HG03342 (cell line): ENCODE measurements at regions not wholly inside any gene's neighbourhood (a gene's known extent, or its start where the extent isn't known, plus 50 kb on each side); places are given as distances from the start of the nearest gene placed in this dataset.
"Not testable (repeated sequence)": the region's sequence is repeated elsewhere in the genome, so short reads cannot be mapped to it uniquely, and the experiment has no call there.

ENCODE experiments used
- ATAC-seq: cut with Tn5 transposase; IDR thresholded peaks from one replicate; pipeline ENCODE4 v1.9.1; 2021; ENCODE audit warnings: mild to moderate bottlenecking, moderate library complexity; ENCODE audit not compliant: unreplicated experiment

DNA sequence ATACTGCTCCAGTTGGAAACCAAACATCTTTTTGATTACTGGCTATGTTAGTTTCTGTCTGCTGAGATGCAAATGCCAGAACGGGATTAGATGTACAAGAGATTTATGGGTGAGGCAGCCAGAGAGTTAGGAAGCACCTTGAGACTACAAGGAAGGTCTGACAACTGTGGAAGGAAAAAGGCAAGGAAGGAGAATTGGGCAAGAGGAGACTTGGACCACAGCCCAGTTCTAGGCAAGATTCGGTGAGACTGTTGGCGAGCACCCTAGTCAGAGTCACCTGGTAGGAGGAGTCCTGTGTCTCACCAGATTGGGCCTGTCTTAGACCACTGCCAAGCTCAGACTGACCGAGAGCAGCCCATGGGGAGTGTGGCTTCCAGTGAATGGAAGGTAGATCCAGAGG is 91.8 kb upstream of the F13A1 start:
- no peak for ATAC-seq

DNA sequence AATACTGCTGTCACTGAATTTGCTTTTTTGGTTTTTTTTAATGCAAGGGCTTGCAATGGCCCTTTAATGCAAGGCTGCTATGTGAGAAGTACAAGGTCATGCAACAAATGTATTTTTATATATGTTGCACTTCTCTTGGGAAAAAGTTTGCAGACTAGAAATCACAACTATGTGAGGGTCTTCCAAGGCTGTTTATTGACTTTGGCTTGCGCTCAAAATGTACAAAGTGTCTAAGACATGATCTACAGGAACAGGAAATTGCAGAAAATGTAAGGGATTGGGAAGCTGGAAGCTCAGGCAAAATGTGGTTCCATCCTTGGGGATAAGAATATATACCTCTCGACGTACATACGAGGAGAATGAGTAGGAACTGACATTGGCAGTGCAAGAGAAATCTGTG is 92.2 kb upstream of the F13A1 start:
- no peak for ATAC-seq

DNA sequence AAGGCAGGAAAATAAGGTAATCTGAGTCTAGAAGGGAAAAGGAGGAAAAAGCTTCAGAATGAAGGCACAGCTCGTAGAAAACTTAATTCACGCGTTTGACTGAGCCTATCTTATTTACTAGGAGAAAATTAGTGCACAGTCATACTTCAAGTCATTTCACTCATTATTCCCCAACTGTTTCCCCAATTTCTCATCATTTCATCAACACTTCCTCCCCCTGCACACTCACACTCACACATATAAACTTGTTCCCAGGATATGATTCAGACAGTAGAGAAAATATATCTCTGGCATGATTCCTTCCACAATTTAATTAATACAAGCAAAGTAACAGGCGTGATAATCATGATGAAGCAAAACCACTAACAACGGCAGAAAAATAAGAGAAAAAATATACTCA is 94.5 kb upstream of the F13A1 start:
- no peak for ATAC-seq

DNA sequence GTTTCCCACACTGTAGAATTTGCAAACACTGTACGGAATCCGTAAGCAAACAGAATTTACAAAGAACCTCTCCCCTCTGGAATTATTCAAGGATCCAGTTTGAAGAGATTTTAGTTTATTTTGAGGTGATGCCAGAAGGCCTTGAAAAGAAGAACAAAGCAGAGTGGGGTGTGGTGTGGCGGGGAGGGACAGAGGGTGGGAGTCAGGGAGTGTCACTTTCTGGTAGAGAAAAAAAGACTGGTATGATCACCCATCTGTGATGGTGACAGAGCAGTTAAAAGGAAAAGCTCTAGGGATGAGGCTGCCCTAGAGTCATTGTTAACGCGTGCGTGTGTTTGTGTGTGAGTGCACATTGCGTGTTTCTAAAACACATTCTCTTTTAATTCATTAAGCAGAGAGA is 97.0 kb upstream of the F13A1 start:
- ATAC-seq, result no peak

DNA sequence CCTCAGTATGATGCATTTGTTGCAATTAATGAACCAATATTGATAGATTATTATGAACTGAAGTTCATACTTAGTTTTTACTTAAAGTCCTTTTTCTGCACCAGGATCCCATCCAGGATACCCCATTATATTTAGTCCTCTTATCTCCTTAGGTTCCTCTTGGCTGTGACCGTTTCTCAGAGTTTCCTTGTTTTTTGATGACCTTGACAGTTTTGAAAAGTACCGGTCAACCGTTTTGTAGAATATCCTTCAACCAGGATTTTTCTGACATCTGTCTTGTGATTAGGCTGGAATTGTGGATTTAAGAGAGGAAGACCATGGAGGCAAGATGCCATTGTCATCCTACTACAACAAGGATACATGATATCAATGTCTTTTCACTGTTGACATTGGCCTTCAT is 98.0 kb upstream of the F13A1 start:
- ATAC-seq, result no peak

DNA sequence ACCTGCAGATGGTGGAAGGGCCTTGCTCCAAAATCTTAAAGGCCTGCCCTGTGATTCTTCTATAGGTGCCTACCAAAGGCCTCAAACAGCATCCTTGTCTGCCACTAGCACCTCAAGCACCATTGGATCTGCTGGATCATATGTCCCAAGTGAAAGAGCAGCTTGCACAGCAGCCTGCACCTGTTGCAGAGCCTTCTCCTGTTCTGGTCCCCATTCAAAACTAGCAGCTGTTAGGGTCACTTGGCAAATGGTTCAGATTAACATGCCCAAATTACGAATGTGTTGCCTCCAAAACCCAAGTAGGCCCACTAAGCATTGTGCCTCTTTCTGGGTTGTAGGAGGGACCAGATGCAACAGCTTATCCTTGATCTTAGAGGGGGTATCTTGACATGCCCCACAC is 99.6 kb upstream of the F13A1 start:
- ATAC-seq, result no peak

DNA sequence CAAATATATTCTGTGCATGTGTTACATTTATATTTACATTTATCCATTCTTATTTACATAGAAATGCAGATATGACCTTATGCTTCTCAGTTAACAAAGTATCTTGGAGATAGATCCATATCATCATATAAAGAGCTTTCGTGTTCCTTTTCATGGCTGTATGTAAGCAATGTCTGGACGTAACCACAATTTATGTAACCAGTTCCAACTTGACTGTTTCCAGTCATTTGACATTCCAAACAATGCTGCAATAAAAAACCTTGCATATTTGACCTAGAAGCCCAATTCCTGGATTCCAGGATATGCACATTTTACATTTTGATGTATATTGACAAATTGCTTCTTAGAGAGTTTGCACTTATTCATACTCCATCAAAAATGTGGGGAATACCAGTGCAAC is 113.7 kb upstream of the F13A1 start:
- no peak for ATAC-seq

DNA sequence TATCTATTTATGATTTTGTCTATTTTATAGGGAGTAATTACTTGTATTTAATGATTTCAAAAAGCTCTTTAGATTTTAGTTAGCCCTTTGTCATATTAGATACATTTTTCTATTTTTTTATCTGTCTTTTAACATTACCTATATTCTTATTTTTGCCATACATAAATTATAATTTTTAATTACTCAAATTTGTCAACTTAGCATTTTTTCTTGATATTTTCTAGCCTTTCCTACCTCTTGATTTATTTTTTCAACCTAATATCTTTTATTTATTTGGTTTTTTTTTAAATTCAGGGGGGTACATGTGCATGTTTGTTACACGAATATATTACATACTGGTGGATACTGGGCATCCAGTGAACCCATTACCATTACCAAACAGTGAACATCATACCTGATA is 114.3 kb upstream of the F13A1 start:
- no peak for ATAC-seq

DNA sequence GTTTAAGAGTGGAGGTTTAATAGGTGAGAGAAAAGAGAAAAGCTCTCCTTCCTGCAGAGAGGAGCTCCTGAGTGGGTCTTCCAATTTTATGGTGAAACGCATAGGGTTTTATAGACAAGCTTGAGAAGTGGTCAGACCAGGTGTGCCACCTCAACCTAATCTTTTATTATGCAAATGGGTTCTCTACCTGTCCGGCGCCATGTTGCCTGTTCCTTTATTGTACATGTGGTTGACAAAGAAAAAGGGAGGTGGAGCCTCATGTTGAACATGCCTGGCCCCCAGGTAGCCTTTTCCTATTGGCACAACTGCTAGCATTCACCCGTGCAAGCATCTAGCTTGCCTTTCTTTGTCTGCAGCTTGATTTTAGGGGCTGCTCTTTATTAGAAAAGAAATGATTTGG is 115.9 kb upstream of the F13A1 start:
- ATAC-seq, result no peak

DNA sequence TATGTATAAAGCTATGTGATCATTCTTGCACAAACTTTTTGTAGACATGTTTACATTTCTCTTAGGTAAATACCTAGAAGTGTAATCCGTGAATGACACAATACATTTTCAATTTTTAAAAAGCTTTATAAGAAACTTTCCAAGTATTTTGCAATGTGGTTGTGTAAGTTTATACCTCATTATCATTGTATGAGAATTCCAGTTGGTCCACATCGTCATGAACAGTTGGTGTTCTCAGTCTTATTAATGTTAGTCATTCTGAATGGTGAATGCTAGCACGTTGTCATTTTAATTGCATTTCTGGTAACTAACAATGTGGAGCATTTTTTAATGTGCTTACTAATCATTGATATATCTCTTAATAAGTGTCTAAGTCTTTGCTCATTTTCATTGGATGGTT is 116.5 kb upstream of the F13A1 start:
- no peak for ATAC-seq

DNA sequence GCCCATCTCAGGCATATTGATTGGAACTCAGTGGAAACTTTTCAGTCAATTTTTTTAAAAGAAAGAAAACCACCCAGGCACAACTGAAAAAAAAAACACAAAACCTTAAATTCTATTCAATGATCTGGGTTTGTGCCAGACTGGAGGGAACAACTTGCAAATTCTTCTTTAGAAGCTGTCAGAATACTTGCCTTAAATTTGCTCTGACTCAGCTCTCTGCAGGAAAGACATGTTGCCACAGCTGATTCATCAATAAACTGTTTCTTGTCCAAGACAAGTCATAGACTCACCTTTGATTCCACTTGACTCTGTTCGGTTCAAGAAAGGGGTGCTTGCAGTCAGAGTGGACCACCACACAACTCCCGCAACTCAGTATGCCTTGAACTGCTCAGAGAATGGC is 117.8 kb upstream of the F13A1 start:
- ATAC-seq, result no peak

DNA sequence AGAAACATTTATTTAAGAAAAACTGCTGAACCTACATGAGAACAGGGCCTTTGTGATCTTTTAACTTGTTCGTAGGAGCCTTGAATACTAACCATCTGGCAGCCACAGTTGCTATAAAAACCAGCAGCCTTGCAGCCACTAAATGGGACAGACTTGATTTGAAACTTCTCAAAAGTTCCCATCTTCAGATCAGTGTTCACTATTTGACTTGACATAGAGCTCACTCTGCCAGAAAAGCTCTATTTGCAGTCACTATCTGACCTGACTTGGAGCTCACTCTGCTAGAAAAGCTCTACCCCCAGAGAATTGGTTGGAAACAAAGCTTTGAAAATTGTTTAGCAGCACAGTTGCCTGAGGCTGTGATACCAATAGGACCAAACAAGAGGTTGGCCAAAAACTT is 119.3 kb upstream of the F13A1 start:
- ATAC-seq, result no peak

DNA sequence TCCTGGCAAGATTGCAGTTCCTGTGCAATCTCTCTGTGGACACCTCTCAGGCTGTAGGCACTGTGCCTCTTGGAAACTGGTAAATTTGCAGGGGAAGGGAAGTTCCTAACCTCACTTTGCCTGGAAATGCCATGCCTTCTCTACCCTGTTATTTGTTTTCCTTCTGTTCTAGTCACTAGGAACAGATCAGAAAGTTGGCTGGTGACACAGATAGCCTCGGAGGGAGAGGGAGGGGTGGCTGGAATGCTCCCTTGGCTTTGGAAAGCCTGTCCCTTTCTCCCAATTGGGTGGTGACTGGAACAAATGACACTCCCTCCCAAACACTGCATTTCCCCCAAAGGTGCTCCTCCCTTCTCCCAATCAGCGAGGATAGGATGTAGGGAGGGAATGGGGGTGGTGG is 131.5 kb upstream of the F13A1 start:
- no peak for ATAC-seq

DNA sequence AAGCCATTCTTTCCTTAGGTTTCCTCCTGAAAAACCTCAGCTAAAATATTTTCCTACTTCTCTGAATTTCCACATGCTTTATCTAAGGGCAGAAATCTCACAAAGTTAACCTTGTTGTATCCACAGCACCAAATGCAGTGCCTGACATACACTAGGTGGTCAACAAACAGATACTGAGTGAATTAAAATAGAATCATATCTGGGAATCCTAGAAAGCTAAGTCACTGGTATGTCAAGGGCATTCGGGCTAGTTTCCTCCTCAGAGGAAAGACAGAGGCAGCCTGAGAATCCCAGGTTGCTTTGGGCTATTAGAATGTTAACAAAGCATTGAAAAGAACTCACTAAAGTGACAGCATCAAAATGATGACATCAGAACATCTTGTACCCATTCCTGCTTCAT is 132.7 kb upstream of the F13A1 start:
- no peak for ATAC-seq

DNA sequence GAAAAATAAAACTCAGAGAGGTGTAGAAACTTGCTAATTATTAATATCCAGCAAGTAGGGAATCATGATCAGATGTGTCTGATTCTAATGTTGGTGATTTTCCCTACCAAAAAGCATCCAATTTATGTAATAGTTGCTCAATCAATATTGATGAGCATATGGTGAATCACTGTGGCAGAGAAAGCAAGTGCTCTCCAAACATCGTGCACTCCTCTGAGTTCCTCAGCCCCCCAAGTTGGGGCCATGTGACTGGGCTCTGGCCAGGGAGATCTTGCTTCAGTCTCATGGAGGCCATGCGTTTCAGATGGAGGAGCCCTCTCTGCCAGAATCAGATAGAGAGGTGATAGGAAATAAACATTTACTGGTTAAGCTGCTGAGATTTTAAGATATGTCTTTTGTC is 133.2 kb upstream of the LY86 start:
- no peak for ATAC-seq

DNA sequence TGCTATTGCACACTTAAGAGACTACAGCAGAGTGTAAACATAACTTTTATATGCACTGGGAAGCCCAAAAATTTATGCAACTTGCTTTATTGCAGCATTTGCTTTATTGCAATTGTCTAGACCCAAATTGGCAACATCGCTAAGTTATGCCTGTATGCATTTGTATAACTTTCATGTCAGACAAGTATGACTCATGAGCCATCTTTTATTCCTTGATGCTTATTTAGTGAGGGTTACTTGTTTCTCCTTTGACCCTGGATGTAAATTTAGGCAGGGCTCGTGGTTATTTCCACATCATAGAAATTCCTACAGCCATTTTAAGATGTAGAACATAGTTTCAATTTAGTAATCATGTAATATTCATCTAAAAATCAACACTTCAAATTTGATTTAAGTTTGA is 130.3 kb upstream of the LY86 start:
- ATAC-seq, result no peak

DNA sequence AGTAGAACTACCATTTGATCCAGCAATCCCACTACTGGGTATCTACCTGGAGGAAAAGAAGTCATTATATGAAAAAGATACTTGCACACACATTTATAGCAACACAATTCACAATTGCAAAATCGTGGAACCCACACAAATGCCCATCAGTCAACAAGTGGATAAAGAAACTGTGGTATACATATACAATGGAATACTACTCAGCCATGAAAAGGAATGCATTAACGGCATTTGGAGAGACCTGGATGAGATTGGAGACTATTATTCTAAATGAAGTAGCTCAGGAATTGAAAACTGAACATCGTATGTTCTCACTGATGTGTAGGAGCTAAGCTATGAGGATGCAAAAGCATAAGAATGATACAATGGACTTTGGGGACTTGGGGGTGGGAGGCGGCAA is 128.6 kb upstream of the LY86 start:
- ATAC-seq, result not testable (repeated sequence)

DNA sequence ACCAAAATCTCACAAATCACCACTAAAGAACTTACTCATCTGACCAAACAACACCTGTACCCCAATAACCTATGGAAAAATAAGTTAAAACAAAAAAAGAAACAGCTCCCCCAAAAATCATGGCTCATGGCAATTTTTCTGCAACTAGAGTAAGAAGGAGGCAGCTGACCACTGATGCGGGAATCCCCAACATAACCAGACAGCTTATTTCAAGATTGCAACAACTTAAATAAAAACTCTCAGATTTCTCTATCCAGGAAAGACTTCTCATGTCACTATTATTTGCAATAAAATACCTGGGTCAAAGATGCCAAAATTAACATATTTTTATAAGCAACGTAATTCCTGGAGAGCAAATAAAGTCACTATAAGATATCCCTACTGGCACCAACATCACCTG is 128.1 kb upstream of the LY86 start:
- no peak for ATAC-seq

DNA sequence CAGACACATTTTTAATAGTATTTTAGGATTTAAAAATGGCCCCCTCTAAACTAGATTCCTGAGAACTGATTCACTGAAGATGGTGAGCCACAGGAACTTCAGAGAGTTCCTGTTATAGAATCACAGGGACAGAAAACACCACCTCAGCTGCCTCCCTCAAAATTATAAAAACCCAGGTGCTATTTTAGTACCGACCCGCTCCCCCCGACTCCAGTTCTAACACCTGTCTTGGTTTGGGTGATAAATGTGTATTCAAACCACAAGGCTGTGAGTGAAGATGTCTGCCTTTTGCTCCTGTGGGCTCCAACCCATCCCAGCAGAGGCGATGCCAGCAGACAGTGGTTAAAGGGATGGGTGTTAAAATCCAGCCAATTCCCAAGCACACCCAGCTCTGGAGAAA is 127.4 kb upstream of the LY86 start:
- no peak for ATAC-seq

DNA sequence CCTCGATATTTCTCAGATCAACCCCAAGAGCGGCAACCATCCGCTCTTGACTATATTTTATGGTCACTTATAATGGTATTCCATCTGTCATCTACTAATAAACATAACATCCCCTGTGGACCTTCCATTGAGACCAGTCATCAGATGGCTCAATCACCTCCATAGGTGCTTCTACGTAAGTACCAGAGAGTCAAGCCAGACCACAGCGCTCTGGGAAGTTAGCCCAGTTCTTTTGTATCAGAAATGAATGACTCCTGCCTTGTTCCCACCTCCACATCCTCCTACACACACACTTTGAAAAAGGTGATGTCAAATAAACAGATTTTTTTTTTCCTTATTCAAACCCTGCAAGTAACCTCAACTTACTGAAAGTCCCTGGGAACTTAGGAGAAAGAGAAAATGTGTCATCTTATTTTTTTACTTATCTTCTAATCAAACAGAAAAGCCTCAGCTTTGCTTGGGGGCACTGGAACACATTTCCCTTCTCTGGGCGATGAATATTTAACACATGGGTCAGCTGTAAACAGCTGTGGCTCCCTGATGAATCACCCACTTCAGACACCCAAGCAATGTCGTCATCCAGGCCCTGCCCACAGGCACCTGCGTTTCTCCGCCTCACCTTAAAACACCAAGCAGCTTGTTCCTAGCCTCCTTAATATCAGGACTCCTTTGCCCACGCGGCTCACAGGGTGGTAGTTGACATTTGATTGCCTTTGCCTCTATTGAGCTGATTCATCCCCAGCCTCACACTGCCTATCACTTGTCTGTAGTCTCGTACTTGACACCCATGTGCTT is 121.4 kb upstream of the LY86 start:
- no peak for ATAC-seq

DNA sequence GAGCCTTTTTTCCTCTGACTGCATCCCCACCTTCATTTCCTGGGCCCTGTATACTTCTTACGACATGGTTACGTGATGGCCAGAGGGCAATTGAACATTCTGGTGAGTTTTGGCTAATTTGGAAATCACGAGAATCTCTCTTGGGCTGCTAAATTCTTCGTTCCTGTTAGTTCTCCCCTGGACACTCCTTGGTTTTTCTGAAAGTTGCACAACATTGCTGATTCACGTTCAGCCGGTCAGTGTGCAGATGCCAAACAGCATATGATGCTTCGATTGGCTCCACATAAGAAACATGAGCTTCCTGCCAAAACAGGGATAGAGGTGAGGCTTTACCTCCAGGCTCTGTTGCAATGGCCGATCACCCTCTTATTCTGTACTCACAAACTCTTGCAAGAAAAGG is 119.4 kb upstream of the LY86 start:
- ATAC-seq, result no peak

DNA sequence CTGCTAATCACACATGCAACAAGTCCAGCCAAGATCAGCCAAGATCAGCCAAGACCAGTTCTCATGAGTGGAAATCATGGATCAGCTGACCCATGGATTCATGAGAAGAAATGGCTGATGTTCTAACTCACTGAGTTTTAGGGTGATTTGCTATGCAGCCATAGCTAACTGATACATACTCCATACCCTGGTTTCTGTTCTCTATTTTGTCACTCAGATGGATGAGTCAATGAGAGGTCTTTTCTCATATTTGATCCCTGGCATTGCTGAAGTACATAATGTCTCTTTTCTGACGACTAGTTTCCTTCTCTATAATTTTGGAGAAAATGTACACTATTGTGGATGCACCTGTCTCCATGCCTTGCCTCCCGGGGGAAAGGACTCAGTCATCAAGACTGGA is 118.4 kb upstream of the LY86 start:
- no peak for ATAC-seq

DNA sequence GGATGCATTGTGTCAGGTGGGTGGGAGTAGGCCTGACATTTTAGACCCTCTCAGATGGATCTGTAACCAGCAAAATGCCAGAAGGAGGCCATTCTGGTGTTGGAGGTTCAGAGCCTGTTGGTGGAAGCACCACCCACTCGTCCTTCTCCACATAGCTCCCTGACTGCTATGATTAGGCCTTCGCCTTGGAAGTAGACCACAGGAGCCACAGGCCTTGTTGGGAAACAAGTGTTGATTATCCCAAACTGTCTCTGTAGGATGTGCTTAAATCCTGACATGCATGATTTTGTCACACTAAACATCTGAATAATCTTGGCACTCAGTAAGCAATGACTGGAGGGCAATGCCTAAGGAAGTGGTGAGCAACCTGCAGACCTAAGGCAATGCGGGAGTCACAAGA is 117.2 kb upstream of the LY86 start:
- ATAC-seq, result no peak
